ENCODE measurements at regions not wholly inside any gene's neighbourhood (a gene's known extent, or its start where the extent isn't known, plus 50 kb on each side); places are given as distances from the start of the nearest gene placed in this dataset.
A peak's percentile ranks its signal among the peaks of the same experiment; 100 is the strongest.

DNA sequence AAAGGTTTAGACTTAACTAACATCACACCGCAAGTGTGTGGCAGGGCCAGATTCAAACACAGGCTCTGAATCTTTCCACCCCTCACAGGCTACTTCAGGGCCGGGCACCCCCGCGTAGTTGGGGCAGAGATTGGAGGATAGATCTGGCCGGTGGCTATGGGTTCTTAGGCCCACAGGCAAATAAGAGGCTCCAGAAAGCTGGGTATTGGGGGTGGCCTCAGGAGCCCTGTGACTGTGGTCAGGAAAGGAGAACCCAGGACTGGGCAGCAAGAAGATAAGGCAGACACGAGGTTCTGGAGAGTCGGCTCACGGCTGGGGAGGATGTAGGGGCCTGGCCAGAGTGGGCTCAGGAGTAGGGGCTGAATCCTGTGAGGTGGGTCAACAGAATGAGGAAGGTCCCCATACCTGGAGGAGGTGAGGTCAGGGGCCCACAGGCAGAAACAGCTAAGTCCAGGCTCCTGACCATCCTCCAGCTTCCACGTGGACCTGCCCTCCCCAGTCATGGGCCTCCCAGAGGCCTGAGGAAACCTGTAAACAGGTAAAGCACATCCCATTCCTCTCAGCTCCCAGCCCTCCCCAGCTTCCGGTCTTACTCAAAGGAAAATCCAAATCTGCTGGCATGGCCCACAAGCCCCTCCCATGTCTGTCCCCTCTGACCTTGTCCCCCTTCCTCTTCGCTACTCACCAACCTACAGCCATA, 306.2 kb downstream of the MATN1 start:
- H3K36me3 Mint-ChIP-seq (ENCODE audit: insufficient read depth) = no peaks in the 10 kb centered on the region
- ATAC-seq (replicated peaks; ENCODE audit: extremely low read depth, poor library complexity, severe bottlenecking) (no peak), DNase-seq (ENCODE audit: low spot score in 2 of 2) (peak in 1 of 2 donors; percentile 9)
- H3K4me1 Mint-ChIP-seq = no peaks in the 10 kb centered on the region
- H3K27ac Mint-ChIP-seq (ENCODE audit: low read depth) = no peak overlapping the region
- H3K27me3 Mint-ChIP-seq = peaks cover 62% of the 10 kb centered on the region
- no peak overlapping the region for H3K4me3 Mint-ChIP-seq
- no peaks in the 10 kb centered on the region for H3K9me3 Mint-ChIP-seq

DNA sequence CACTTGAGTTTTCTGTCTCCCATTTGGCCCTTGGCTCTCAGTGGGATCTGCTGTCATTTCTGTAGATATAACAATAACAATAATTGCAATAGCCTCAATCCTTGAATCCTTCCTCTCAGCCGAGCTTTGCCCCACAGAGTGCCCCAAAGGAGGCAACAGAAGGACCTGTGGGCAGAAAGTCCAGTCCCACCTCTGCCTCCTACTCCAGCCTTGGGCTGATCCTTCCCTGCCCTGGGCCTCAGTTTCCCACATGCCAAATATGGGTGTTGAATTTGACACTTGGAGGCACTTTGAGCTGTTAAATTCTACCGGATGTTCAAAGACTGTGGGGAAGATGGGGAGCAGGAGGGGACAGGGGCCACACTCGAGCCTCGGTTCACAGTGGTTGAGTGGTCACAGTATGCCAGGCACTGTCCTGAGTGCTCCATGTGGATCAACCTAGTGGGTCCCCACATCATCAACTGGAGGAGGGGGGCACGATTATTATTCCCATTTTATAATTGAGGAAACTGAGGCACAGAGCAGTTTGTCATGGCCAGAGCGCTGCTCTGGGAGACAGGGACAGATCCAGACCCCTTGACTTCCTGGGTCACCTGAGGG, 307.1 kb downstream of the MATN1 start:
- DNase-seq (ENCODE audit: low spot score in 2 of 2) (peak in 1 of 2 donors; percentile 7), ATAC-seq (replicated peaks; ENCODE audit: extremely low read depth, poor library complexity, severe bottlenecking) (no peak)
- peaks cover 58% of the 10 kb centered on the region for H3K27me3 Mint-ChIP-seq
- H3K4me1 Mint-ChIP-seq = no peaks in the 10 kb centered on the region
- no peaks in the 10 kb centered on the region for H3K9me3 Mint-ChIP-seq
- no peaks in the 10 kb centered on the region for H3K36me3 Mint-ChIP-seq (ENCODE audit: insufficient read depth)
- H3K4me3 Mint-ChIP-seq = no peak overlapping the region
- no peak overlapping the region for H3K27ac Mint-ChIP-seq (ENCODE audit: low read depth)

DNA sequence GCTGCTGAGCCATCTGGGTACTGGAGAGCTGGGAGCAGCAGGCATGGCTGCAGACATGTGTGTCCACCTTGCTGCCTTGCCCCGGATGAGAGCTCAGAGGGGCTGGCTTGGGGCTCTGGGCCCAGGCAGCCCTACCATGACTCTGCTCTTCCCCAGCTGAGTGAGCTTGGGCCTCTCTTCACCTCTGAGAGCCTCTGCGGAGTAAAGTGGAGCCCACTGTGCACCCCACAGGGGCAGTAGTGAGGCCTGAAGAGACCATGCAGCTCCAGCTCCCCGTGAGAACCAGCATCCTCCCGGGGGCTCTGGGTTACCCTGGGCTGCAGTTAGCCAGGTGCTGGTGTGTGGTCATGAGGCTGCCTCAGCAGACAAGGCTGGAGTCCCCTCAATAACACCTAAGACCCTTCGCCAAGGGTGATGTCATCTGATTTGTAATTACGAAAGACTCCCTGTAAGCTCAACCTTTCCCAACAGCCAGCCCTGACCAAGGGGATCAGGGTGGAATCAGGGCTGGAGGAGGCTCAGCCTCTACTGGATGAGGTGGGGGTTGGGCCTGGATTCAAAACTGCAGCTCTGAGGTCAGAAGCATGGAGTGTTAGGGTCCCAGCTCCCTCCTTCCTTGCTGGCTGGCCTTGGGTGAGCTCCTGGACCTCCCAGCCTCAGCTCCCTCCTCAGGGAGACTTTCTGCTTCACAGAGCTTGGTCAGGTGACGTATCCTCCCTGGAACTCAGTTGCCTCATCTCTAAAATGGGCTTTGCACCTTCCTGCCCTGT, 308.0 kb downstream of the MATN1 start:
- Mint-ChIP-seq H3K4me3 (no peak overlapping the region), H3K36me3 (ENCODE audit: insufficient read depth) (no peaks in the 10 kb centered on the region), H3K9me3 (no peaks in the 10 kb centered on the region), H3K27me3 (peaks cover 51% of the 10 kb centered on the region), H3K27ac (ENCODE audit: low read depth) (no peak overlapping the region), H3K4me1 (no peaks in the 10 kb centered on the region)
- DNase-seq (ENCODE audit: low spot score in 2 of 2) (peak in 1 of 2 donors; percentile 4), ATAC-seq (replicated peaks; ENCODE audit: extremely low read depth, poor library complexity, severe bottlenecking) (no peak)

DNA sequence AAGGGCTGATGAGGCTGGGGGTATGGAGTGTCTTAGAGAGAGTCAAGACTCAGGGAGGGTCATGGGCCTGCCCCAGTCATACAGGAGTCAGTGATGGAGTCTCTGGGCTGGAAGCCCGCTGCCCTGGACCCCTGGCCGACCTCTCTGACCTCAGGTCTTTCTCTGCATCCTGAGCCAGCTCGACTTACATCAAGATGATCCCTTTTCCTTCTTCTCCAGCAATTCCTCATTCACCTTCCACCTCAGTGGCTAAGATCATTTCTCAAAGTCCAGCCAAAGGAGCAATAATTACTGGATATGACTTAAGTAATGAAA, 308.6 kb downstream of the MATN1 start:
- no peaks in the 10 kb centered on the region for H3K4me1 Mint-ChIP-seq
- no peak for DNase-seq (ENCODE audit: low spot score in 2 of 2)

DNA sequence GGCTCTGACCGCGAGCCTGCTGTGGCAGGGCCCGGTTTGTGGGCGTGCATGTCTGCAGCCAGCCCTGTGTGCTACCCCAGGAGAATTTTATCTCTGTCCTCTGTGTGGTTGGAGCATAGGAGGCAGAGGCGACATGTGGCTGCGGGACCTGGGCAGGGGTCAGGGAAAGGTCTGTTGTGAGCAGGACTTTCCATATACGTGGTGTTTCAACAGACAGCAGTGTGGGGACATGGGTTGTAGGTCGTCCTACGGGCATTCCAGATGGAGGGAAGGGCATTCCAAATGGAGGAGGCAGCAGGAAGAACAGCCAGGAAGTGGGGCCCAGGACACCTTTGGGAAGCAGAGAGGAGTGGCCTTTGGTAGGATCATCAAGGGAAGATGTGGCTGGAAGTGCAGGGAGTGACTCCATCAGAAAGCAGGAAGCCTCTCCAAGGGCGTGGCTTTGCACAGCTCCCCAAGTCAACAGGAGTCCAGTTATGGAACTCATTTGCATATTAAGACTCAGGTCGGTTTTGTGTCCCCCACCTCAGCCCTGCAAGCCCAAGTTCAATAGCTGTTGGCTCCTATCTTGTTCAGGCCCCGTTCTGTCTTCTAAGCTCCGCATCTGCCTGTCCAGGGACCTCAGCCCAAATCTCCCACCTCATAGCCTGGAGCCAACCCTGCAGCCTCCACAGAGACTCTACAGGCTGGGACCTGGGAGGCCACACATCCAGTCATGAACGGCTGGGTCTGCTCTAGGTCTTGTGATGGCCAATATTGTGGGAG, 309.1 kb downstream of the MATN1 start:
- Mint-ChIP-seq H3K4me3 (no peak overlapping the region), H3K27me3 (peaks cover 46% of the 10 kb centered on the region), H3K4me1 (no peaks in the 10 kb centered on the region), H3K36me3 (ENCODE audit: insufficient read depth) (no peaks in the 10 kb centered on the region), H3K9me3 (no peaks in the 10 kb centered on the region), H3K27ac (ENCODE audit: low read depth) (no peak overlapping the region)
- DNase-seq (ENCODE audit: low spot score in 2 of 2) (peak in 1 of 2 donors; percentile 6), ATAC-seq (replicated peaks; ENCODE audit: extremely low read depth, poor library complexity, severe bottlenecking) (no peak)

More for the DNA sequence above, 308.6 kb downstream of the MATN1 start:
- Mint-ChIP-seq H3K36me3 (ENCODE audit: insufficient read depth) (no peaks in the 10 kb centered on the region), H3K27me3 (peaks cover 46% of the 10 kb centered on the region), H3K27ac (ENCODE audit: low read depth) (no peak overlapping the region), H3K9me3 (no peaks in the 10 kb centered on the region), H3K4me3 (no peak overlapping the region)
- no peak for ATAC-seq (replicated peaks; ENCODE audit: extremely low read depth, poor library complexity, severe bottlenecking)

DNA sequence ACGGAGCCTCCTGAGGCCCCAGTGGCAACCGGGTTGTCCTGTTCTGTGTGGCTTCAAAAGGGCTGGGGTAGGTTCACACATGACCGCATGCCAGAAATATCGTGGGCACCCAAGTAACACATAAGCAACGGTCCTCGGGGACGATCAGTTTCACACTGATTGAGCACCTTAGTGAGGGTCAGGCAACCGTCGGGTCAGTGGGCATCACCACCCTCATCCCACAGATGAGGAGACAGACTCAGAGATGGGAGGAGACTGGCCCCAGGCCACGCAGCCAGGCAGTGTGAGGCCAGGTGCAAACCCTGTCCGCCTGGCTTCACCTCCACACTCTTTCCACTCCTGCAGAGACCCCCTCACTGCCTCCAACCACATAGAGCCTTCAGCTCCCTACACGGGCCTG, 309.8 kb downstream of the MATN1 start:
- Mint-ChIP-seq H3K27ac (ENCODE audit: low read depth) (no peak overlapping the region), H3K27me3 (peaks cover 47% of the 10 kb centered on the region), H3K9me3 (no peaks in the 10 kb centered on the region), H3K4me3 (no peak overlapping the region), H3K4me1 (no peaks in the 10 kb centered on the region), H3K36me3 (ENCODE audit: insufficient read depth) (no peaks in the 10 kb centered on the region)
- no peak for ATAC-seq (replicated peaks; ENCODE audit: extremely low read depth, poor library complexity, severe bottlenecking)
- peak in 1 of 2 donors; percentile 8 for DNase-seq (ENCODE audit: low spot score in 2 of 2)

DNA sequence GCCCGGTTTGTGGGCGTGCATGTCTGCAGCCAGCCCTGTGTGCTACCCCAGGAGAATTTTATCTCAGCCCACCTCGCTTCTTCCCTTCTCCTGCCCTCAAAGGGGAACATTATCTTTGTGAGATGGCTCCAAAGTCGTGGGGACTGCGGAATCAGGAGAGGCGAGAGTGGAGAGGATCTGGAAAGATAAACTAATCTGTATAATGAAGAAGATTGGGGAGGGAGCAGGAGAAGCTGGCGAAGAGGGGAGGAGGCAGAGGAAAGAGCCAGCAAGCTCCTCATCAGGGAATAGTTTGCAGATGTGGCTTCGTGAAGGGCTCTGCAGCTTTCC, 310.3 kb downstream of the MATN1 start:
- DNase-seq (ENCODE audit: low spot score in 2 of 2) = no peak
- Mint-ChIP-seq H3K27ac (ENCODE audit: low read depth) (no peak overlapping the region), H3K27me3 (peaks cover 47% of the 10 kb centered on the region), H3K9me3 (no peaks in the 10 kb centered on the region), H3K4me1 (no peaks in the 10 kb centered on the region), H3K4me3 (no peak overlapping the region), H3K36me3 (ENCODE audit: insufficient read depth) (peaks cover 2% of the 10 kb centered on the region)
- no peak for ATAC-seq (replicated peaks; ENCODE audit: extremely low read depth, poor library complexity, severe bottlenecking)

DNA sequence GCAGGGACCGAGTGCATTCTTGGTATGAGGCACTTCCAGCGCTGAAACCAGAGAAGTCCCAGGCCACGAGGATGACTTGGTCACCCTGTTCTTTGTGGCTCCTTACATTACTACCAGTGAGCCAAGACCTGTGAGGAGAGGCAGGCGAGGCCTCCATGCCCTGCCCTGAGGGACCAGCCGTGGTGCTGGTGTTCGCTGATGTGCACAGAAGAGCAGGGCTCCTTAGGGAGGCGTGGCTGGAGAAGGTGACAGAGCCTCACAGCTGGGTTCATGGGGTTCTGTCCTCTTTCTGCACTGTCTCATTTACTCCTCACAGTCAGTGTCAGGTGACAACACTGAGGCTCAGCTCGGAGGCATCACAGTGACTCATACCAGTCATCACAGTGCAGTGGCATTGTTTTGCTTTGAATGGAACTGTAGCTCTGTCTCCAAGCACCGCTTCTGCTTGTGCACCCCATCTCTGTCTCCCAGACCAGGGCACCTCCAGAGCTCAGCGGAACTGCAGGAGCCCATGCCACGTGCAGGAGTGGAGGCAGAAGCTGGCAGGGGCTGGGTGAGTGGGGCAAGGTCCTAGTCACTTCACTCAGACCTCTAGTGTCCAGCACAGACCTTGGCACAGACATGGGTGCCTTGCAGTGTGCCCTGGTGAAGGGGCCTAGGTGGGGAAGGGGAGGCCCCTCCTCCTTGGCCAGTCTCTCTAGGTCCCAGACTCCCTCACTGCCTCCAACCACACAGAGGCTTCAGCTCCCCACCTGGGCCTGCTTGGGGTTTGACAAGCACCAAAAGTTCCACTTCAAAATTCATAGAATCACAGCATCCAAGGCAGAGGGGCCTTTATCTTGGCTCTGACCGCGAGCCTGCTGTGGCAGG, 310.9 kb downstream of the MATN1 start:
- DNase-seq (ENCODE audit: low spot score in 2 of 2) (peak in 1 of 2 donors; percentile 8), ATAC-seq (replicated peaks; ENCODE audit: extremely low read depth, poor library complexity, severe bottlenecking) (no peak)
- Mint-ChIP-seq H3K27ac (ENCODE audit: low read depth) (no peak overlapping the region), H3K4me1 (no peaks in the 10 kb centered on the region), H3K4me3 (no peak overlapping the region), H3K36me3 (ENCODE audit: insufficient read depth) (peaks cover 3% of the 10 kb centered on the region), H3K9me3 (no peaks in the 10 kb centered on the region), H3K27me3 (peaks cover 42% of the 10 kb centered on the region)

DNA sequence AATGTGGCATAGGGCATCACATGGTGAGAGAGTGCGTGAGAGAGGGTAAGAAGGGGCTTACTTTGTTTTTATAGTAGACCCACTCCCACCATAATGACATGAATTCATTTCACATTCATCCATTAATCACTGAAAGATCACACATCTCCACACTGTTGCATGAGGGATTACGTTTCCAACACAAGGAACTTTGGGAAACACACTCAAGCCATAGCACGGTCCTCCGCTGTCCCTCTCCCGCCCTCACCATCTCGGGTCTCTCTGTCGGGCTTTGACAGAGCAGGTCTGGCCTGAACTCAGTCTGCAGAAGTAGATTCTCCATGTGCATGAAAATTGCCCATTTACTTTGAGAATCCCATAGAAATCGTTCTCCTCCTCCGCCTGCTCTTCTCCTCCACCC, 312.2 kb downstream of the MATN1 start:
- Mint-ChIP-seq H3K36me3 (ENCODE audit: insufficient read depth) (peaks cover 3% of the 10 kb centered on the region), H3K27ac (ENCODE audit: low read depth) (no peak overlapping the region), H3K27me3 (peaks cover 30% of the 10 kb centered on the region), H3K4me3 (no peak overlapping the region), H3K4me1 (no peaks in the 10 kb centered on the region), H3K9me3 (no peaks in the 10 kb centered on the region)
- no peak for ATAC-seq (replicated peaks; ENCODE audit: extremely low read depth, poor library complexity, severe bottlenecking)
- DNase-seq (ENCODE audit: low spot score in 2 of 2) = no peak

DNA sequence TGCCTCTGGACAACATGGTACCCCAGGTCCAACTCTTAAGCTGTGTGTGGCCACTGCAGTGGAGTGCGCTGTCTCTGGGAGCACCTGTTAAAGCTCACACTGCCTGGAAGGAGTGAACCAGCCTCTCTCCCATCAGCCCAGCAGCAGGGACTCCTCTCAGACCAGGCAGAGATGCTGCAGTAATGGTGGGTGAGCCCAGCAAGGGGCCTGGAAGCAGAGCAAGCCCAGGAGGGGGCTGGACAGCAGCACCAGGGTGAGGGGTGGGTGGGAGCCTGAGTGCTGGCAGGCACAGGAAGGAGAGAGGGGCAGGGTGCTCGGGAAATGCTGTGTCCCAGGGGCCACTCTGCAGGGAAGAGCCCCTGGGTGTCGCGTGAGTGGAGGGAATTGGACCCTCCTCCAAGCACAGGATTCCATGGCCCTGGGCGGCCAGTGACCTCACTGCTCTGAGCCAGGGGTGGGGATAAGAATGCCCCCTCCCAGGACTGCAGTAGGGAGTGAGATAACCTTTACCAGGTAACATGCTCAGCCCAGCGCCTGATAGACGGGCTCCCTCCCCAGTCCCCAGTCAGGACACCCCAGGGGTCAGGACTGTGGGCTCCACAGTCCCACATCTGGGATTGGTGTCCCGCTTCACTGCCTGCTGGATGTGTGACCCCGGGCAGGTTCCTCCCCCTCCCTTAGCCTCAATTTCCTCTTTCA, 313.1 kb downstream of the MATN1 start:
- Mint-ChIP-seq H3K9me3 (no peaks in the 10 kb centered on the region), H3K36me3 (ENCODE audit: insufficient read depth) (peaks cover 3% of the 10 kb centered on the region), H3K27me3 (peaks cover 25% of the 10 kb centered on the region), H3K4me3 (no peak overlapping the region), H3K27ac (ENCODE audit: low read depth) (no peak overlapping the region), H3K4me1 (no peaks in the 10 kb centered on the region)
- DNase-seq (ENCODE audit: low spot score in 2 of 2) (peak in 1 of 2 donors; percentile 8), ATAC-seq (replicated peaks; ENCODE audit: extremely low read depth, poor library complexity, severe bottlenecking) (no peak)

DNA sequence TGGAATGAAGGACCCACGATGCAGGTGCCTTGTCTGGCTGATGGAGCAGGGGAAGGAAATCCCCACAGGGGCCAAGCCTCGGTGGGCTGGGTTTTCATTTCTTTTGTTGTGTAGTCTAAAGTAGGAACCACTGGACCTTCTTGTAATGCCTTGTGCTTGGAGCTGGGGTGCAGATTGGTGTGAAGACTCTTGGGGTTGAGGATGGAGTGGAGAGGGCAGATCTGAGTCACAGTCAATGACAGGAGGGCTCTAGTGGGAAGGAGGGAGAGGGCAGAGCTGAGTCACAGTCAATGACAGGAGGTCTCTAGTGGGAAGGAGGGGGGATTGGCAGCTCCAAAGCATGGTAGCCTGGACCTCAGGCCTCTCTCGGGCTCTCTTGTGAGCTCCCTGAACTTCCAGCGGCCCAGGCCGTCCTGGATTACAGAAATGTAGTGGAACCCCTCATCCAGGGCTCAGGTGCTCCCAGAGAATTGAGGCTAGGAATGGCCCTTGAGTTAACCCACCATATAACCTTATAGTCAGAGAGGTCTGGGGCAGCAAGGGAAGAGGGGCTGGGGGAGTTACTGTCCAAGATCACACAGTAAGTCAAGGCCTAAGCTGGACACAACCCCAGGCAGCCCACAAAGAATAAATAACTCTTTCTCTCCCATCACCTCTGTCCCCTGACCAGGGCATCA, 313.8 kb downstream of the MATN1 start:
- Mint-ChIP-seq H3K36me3 (ENCODE audit: insufficient read depth) (peaks cover 3% of the 10 kb centered on the region), H3K27me3 (peaks cover 31% of the 10 kb centered on the region), H3K4me3 (no peak overlapping the region), H3K27ac (ENCODE audit: low read depth) (no peak overlapping the region), H3K9me3 (no peaks in the 10 kb centered on the region), H3K4me1 (no peaks in the 10 kb centered on the region)
- ATAC-seq (replicated peaks; ENCODE audit: extremely low read depth, poor library complexity, severe bottlenecking) (no peak), DNase-seq (ENCODE audit: low spot score in 2 of 2) (no peak)
